Colonic mucosa (tissue), 4 donors: ENCODE measurements at regions not wholly inside any gene's neighbourhood (a gene's known extent, or its start where the extent isn't known, plus 50 kb on each side); places are given as distances from the start of the nearest gene placed in this dataset.

Experiments used
- DNase-seq: peaks from one replicate; pipeline ENCODE4 v3.0.0-alpha.2; 2020
- H3K27ac ChIP-seq: fragments of 200-600 bp; one replicate; pipeline ENCODE4 v1.8.0; 2021
- H3K27me3 ChIP-seq: fragments of 200-600 bp; one replicate; pipeline ENCODE4 v1.8.0; 2021
- H3K36me3 ChIP-seq: fragments of 200-600 bp; one replicate; pipeline ENCODE4 v1.8.0; 2021
- H3K4me1 ChIP-seq: fragments of 200-600 bp; one replicate; pipeline ENCODE4 v1.8.0; 2021; ENCODE audit warnings: mild to moderate bottlenecking
- H3K4me3 ChIP-seq: fragments of 200-600 bp; one replicate; pipeline ENCODE4 v1.8.0; 2021
- H3K9ac ChIP-seq, 2 donors: one replicate each; pipeline ENCODE4 v1.7.0; 2013; ENCODE audit warnings: control low read depth in 2 of 2, low read depth in 2 of 2, low read length in 2 of 2
- H3K9me3 ChIP-seq: fragments of 200-600 bp; one replicate; pipeline ENCODE4 v1.8.0; 2021
- CTCF ChIP-seq: fragments of 200-600 bp; IDR thresholded peaks from one replicate; pipeline ENCODE4 v1.8.0; 2022; ENCODE audit warnings: antibody characterized with exemption, mild to moderate bottlenecking
- intact Hi-C: fragments of 100-400 bp; cut with DNase I; formaldehyde crosslinking; loops from one replicate; pipeline ENCODE4 v1.14.1; 2022
- donor health status: healthy.
- donor health status: DM: no; HTN: no; CAD: no.
- donor health status: DM: no; HTN: no; CAD: no.

- no peak for DNase-seq
- intact Hi-C loops: no loop called here
- Histone ChIP-seq H3K4me1 (no peaks in the 10 kb centered on the region), H3K36me3 (no peaks in the 10 kb centered on the region), H3K4me3 (no peak overlapping the region), H3K9ac (no peak overlapping the region), H3K27me3 (no peaks in the 10 kb centered on the region), H3K9me3 (no peaks in the 10 kb centered on the region), H3K27ac (no peak overlapping the region)
- TF ChIP-seq CTCF: no peak
Measured at GRCh38 chr4:36772154-36772516, 472.4 kb upstream of the NWD2 start.

- no peaks in the 10 kb centered on the region for H3K4me1 ChIP-seq
- H3K4me3 ChIP-seq: no peak overlapping the region
- DNase-seq: no peak
- H3K9me3 ChIP-seq: no peaks in the 10 kb centered on the region
- H3K27ac ChIP-seq: no peak overlapping the region
- no peak overlapping the region for H3K9ac ChIP-seq
- no peaks in the 10 kb centered on the region for H3K36me3 ChIP-seq
- TF ChIP-seq CTCF: no peak
- intact Hi-C loops: no loop called here
- no peaks in the 10 kb centered on the region for H3K27me3 ChIP-seq
Measured at GRCh38 chr4:36773467-36773866, 471.1 kb upstream of the NWD2 start.

- no peaks in the 10 kb centered on the region for H3K4me1 ChIP-seq
- TF ChIP-seq CTCF: no peak
- no peaks in the 10 kb centered on the region for H3K36me3 ChIP-seq
- H3K4me3 ChIP-seq: no peak overlapping the region
- DNase-seq: no peak
- intact Hi-C loops: no loop called here
- no peaks in the 10 kb centered on the region for H3K27me3 ChIP-seq
- H3K9me3 ChIP-seq: no peaks in the 10 kb centered on the region
- no peak overlapping the region for H3K27ac ChIP-seq
- no peak overlapping the region for H3K9ac ChIP-seq
Measured at GRCh38 chr4:36775544-36775943, 469.0 kb upstream of the NWD2 start.

GRCh38 chr4:36779601-36780000 lies 464.9 kb upstream of the NWD2 start:
- intact Hi-C loops: no loop called here
- DNase-seq: no peak
- Histone ChIP-seq H3K27me3 (no peaks in the 10 kb centered on the region), H3K9me3 (no peaks in the 10 kb centered on the region), H3K27ac (no peak overlapping the region), H3K4me3 (no peak overlapping the region), H3K9ac (no peak overlapping the region), H3K4me1 (no peaks in the 10 kb centered on the region), H3K36me3 (no peaks in the 10 kb centered on the region)
- TF ChIP-seq CTCF: no peak

- Histone ChIP-seq H3K9me3 (no peaks in the 10 kb centered on the region), H3K9ac (no peak overlapping the region), H3K27me3 (no peaks in the 10 kb centered on the region), H3K27ac (no peak overlapping the region), H3K4me3 (no peak overlapping the region), H3K4me1 (no peaks in the 10 kb centered on the region), H3K36me3 (no peaks in the 10 kb centered on the region)
- intact Hi-C loops: no loop called here
- TF ChIP-seq CTCF: no peak
- no peak for DNase-seq
Measured at GRCh38 chr4:36785973-36786372, 458.6 kb upstream of the NWD2 start.

GRCh38 chr4:36786519-36786918 lies 458.0 kb upstream of the NWD2 start:
- H3K4me3 ChIP-seq: no peak overlapping the region
- no peaks in the 10 kb centered on the region for H3K27me3 ChIP-seq
- no peak for TF ChIP-seq CTCF
- no peak overlapping the region for H3K27ac ChIP-seq
- no peaks in the 10 kb centered on the region for H3K9me3 ChIP-seq
- no peak for DNase-seq
- no peak overlapping the region for H3K9ac ChIP-seq
- intact Hi-C loops: no loop called here
- H3K4me1 ChIP-seq: no peaks in the 10 kb centered on the region
- H3K36me3 ChIP-seq: no peaks in the 10 kb centered on the region
